ENCODE measurements at regions not wholly inside any gene's neighbourhood (a gene's known extent, or its start where the extent isn't known, plus 50 kb on each side); places are given as distances from the start of the nearest gene placed in this dataset.
A peak's percentile ranks its signal among the peaks of the same experiment; 100 is the strongest.

DNA sequence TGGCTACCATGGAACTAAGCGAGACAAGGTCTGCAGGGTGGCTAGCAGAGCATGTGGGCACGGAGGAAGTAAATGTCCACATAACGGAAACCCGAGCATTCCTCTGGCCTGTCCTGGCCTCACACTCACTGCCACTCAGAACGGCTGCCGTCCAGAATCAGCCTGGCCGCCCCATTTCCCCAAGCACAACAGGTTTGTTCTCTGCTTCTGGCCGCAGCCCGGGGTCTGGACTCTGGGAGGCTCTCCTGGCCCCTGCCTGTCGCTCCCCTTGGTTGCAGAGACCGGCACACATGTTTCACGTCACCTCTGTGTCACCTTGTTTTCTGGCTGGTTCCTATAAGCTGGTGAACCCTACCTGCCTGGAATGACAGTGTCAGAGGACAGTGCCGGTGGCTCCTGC, 69.3 kb downstream of the GLI2 start:
- no peaks in the 10 kb centered on the region for H3K36me3 ChIP-seq (replicated peaks in 1 of 2; ENCODE audit: control insufficient read depth in 1 of 2, insufficient read depth in 2 of 2, low read length in 2 of 2)
- H3K4me3 ChIP-seq (replicated peaks in 1 of 3; ENCODE audit: insufficient read depth in 1 of 3, low read depth in 2 of 3, low read length in 3 of 3), result no peak overlapping the region
- intact Hi-C loops (cut with micrococcal nuclease; ENCODE audit: unreplicated experiment) (no loop called here), in situ Hi-C loops (cut with HindIII; ENCODE audit: extremely low pct_ligation_motif_present, low pct_unique_long_range_greater_than_20kb) (no loop called here)
- no peaks in the 10 kb centered on the region for H3K79me2 ChIP-seq (ENCODE audit: insufficient read depth, low read length)
- POLR2A ChIA-PET, result no interaction called here
- peaks cover 6% of the 10 kb centered on the region; the same call in 1 of the 2 replicates for H4K20me1 ChIP-seq (ENCODE audit: insufficient read depth, low read length)
- H3K9me3 ChIP-seq (ENCODE audit: low read length), result no peaks in the 10 kb centered on the region
- no peak overlapping the region for H3K27ac ChIP-seq (ENCODE audit: extremely low read length, insufficient read depth, low read length)
- H3K4me2 ChIP-seq (ENCODE audit: low read depth, low read length), result no peak overlapping the region
- H2AFZ ChIP-seq (ENCODE audit: low read length), result no peak overlapping the region
- 26% methylated on average over 10 of the region's 13 CpGs for WGBS (ENCODE audit: low lambda C conversion rate)
- peaks cover 8 to 74% of the 10 kb centered on the region in 2 experiments; a peak in 3 of 5 replicates for H3K27me3 ChIP-seq (ENCODE audit: control insufficient read depth in 1 of 2, insufficient read depth in 2 of 2, low read length in 2 of 2)
- TF ChIP-seq ZBTB3 (CRISPR knock-in tag; IDR thresholded peaks at IDR 0.05; ENCODE audit: borderline replicate concordance, low read depth) (no peak), CREB1 (IDR thresholded peaks at IDR 0.05) (peak; percentile 38; the same call in 1 of the 2 replicates), CREB1 (CRISPR knock-in tag; IDR thresholded peaks at IDR 0.05) (no peak)
- no peak for ATAC-seq
- no peak for FAIRE-seq
- CTCF ChIA-PET (ENCODE audit: low intra/inter-chr PET ratio, low total read pairs), result no interaction called here
- H3K9ac ChIP-seq (ENCODE audit: insufficient read depth, low read depth, low read length), result no peak overlapping the region
- no peaks in the 10 kb centered on the region for H3K4me1 ChIP-seq (ENCODE audit: insufficient read depth, low read length)
- BruUV-seq (replicated peaks), result no TSS peak
- DNase-seq (ENCODE audit: low spot score), result no peak

- no peak overlapping the region for H3K27ac ChIP-seq (ENCODE audit: extremely low read length, insufficient read depth, low read length)
- H3K36me3 ChIP-seq (replicated peaks in 1 of 2; ENCODE audit: control insufficient read depth in 1 of 2, insufficient read depth in 2 of 2, low read length in 2 of 2), result no peaks in the 10 kb centered on the region
- H3K4me2 ChIP-seq (ENCODE audit: low read depth, low read length), result no peak overlapping the region
- no peaks in the 10 kb centered on the region for H3K4me1 ChIP-seq (ENCODE audit: insufficient read depth, low read length)
- no peak overlapping the region for H3K9ac ChIP-seq (ENCODE audit: insufficient read depth, low read depth, low read length)
- CTCF ChIA-PET (ENCODE audit: low intra/inter-chr PET ratio, low total read pairs), result no interaction called here
- peaks cover 6% of the 10 kb centered on the region; the same call in 1 of the 2 replicates for H4K20me1 ChIP-seq (ENCODE audit: insufficient read depth, low read length)
- H3K79me2 ChIP-seq (ENCODE audit: insufficient read depth, low read length), result no peaks in the 10 kb centered on the region
- H3K27me3 ChIP-seq (ENCODE audit: control insufficient read depth in 1 of 2, insufficient read depth in 2 of 2, low read length in 2 of 2), result peaks cover 10 to 80% of the 10 kb centered on the region in 2 experiments; a peak in 3 of 5 replicates
- no peak for FAIRE-seq
- H3K4me3 ChIP-seq (replicated peaks in 1 of 3; ENCODE audit: insufficient read depth in 1 of 3, low read depth in 2 of 3, low read length in 3 of 3), result no peak overlapping the region
- no peak overlapping the region for H2AFZ ChIP-seq (ENCODE audit: low read length)
- WGBS (ENCODE audit: low lambda C conversion rate), result 14% methylated on average over 4 of the region's 4 CpGs
- intact Hi-C loops (cut with micrococcal nuclease; ENCODE audit: unreplicated experiment), result no loop called here
- no peak for DNase-seq (ENCODE audit: low spot score)
- POLR2A ChIA-PET, result no interaction called here
- in situ Hi-C loops (cut with HindIII; ENCODE audit: extremely low pct_ligation_motif_present, low pct_unique_long_range_greater_than_20kb), result no loop called here
- BruUV-seq (replicated peaks), result no TSS peak
- TF ChIP-seq BCL6 (CRISPR knock-in tag; IDR thresholded peaks at IDR 0.05), result no peak
- TF ChIP-seq, protein P1, sequence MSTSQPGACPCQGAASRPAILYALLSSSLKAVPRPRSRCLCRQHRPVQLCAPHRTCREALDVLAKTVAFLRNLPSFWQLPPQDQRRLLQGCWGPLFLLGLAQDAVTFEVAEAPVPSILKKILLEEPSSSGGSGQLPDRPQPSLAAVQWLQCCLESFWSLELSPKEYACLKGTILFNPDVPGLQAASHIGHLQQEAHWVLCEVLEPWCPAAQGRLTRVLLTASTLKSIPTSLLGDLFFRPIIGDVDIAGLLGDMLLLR (CRISPR knock-in tag; IDR thresholded peaks at IDR 0.05), result no peak
- TF ChIP-seq RBM39 (IDR thresholded peaks at IDR 0.05; ENCODE audit: low read depth, low read length, poor library complexity, severe bottlenecking), result no peak
- TF ChIP-seq ZNF251 (CRISPR knock-in tag; IDR thresholded peaks at IDR 0.05), result no peak
- TF ChIP-seq ZSCAN31 (CRISPR knock-in tag; IDR thresholded peaks at IDR 0.05; ENCODE audit: low read depth), result no peak
- no peak for TF ChIP-seq ZNF619 (CRISPR knock-in tag; IDR thresholded peaks at IDR 0.05)
- no peak for TF ChIP-seq MBD4 (IDR thresholded peaks at IDR 0.05; ENCODE audit: borderline replicate concordance, low read length)
- H3K9me3 ChIP-seq (ENCODE audit: low read length), result no peaks in the 10 kb centered on the region
- no peak for ATAC-seq
These were observed 69.9 kb downstream of the GLI2 start for GRCh38 chr2:120805602-120806001.

Measured in HepG2 (cell line).